GM19043 (cell line): ENCODE measurements at regions not wholly inside any gene's neighbourhood (a gene's known extent, or its start where the extent isn't known, plus 50 kb on each side); places are given as distances from the start of the nearest gene placed in this dataset.
"Not testable (repeated sequence)": the region's sequence is repeated elsewhere in the genome, so short reads cannot be mapped to it uniquely, and the experiment has no call there.

ENCODE experiments used
- ATAC-seq: cut with Tn5 transposase; IDR thresholded peaks from one replicate; pipeline ENCODE4 v1.9.1; 2021; ENCODE audit warnings: low read depth; ENCODE audit not compliant: unreplicated experiment

DNA sequence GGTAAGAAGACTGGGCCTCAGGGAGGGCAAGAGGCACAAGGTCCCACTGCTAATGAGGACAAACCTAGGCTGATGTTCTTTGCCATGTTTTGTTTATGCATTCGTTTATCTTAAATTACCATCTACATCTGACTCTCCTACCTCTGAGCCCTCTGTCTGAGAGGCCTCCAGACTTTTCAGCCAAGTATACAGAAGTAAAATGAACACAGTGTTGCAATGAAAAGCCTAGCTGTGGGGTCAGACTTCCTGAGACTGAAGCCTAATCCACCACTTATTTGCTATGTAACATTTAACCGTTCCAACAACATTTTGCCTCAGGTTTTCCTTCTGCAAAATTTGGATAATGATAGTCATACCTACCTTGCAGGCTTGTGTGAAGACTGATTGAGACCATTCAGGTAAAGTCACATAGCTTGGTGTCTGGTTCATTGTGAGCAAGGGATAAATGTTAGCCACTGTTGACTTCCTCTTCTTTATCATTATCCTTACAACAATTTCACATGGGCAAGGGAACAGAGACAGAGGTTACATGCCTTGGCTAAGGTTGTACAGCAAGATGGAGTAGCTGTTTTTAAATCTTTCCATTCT, 374.9 kb upstream of the CLINT1 start:
- ATAC-seq: no peak

DNA sequence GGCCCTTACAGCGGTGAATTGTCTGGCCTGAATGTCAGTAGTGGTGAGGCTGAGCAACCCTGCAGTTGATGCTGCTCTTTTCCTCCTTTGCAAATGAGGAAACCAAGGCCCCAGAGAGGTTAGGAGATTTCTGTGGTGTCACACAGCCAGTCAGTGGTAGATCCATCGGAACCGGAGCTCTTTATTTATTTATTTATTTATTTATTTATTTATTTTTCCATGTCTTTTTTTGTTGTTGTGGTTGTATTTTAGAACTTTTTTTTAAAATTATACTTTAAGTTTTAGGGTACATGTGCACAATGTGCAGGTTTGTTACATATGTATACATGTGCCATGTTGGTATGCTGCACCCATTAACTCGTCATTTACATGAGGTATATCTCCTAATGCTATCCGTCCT, 368.4 kb upstream of the CLINT1 start:
- ATAC-seq: not testable (repeated sequence)

DNA sequence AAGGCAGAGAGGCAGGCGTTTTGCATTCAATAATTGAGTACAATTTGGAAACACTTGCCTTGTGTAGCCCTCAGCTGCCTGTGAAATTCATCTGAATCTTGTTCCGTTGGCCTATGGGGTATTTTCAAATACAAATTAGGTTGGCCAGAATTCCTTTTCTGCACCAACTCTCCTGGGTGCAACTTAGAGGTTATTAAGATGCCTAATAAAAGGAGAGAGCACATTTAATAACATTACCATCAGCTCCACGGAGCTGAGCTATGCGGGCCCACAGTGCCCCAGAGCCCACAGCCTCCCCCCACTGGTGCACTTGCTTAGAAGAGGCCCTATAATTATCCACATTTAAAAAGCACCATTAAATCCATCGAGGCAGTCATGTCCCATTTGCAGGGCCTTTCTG, 367.6 kb upstream of the CLINT1 start:
- ATAC-seq: no peak

DNA sequence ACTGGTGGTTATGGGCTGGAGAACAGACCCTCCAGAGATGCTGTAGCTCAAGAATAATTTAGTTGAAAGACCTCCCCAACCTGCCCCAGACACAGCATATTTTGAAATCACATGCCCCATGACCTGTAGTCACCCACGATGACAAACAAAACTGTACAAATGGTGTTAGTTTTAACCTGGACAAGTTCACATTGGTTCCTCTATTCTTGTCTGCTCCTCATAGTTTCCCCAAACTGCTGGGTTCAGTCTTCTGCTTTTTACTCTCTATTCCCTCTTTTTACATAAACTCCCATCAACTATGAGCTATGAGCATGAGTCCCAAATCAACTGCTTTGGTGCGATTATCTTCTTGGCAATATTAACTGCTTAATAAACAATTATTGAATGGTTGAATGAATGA, 365.3 kb upstream of the CLINT1 start:
- no peak for ATAC-seq

DNA sequence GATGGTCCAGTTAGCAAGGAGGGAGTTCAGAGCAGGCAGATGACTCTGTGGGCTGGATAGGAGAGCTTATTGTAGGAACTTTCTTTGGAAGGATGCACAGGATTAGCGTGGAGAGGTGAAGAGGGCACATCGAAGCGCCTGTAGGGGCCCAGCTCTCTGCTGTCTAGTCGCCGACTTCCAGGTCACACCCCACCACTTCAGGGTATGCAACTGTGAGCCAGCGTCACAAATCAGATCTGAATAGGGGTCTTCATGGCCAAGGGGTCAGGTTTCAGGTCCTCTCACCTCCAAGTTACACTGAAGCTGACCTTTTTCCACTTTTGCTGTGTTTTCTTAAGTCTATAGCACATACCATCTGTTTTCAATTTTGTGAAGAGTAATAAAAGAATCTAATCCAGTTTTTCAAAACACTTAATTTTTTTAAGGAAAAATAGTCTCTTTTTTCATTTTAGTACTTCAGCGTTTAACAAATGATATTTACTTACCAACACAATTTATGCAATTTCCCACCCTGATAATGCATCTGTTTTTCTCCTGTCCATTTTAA, 364.2 kb upstream of the CLINT1 start:
- no peak for ATAC-seq

DNA sequence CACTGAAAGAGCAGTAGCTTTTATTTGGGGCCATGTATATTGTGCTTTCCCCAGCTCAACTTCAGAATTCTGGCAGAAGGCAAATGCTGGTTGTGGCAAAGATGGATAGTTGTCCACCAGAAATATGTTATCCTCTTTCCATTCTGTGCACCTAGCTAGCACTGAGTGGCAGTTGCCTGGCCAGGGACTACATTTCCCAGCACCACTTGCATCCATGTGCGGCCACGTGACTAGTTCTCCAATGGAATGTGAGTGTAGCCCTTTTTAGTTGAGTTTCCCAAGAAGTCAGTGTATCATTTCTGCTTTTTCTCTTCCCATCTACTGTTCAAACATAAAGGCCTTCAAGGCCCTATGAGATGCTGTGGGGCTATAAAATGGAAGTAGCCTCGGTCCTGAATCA, 354.0 kb upstream of the CLINT1 start:
- ATAC-seq: no peak

DNA sequence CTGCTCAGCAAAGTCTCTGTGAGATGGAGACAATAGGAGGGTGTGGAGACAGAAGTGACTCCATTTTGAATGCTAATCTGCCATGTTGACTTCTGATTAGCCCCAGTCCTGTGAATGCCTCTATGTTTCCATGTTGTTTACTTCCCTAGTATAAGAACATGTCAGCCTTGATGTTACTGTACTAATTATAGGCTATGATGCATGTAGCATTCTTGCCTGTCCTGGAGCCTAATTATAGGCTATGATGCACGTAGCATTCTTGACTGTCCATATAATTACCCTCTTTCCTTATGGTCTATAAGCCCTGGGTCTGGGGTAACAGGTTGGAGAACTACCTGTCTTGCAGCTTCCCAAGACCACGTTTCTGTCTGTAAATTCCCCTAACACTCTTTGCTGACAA, 353.3 kb upstream of the CLINT1 start:
- ATAC-seq: no peak

DNA sequence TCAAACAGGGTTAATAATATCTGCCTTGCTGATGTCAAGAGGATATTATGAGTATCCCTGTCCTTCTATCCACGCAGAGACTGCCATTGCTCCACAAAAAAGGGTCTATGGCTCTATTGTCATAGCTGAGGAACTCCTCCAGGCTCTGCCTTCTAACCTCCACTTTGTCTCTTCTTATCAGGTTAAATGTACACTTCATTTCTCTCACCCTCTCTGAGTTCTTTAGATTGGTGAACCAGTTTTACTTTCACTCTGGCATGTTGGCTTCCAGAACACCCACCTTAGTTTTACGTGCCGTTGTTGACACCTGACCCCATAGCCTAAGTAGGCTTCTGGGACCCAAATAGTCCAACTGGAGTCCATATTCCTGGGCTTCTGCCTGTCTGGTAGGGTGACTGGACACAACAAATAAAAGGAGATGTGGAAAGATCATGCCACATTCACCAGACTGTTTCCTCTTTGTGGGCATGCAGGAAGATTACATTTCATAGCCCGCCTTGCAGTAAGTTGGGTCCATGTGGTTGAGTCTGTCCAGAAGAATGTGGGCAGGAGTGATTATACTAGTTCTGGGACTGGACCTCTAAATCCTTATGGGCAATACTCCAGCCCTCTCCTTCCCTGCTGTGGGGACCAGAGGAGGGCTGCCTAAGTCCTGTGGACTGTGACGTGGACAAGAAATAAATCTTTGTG, 350.4 kb upstream of the CLINT1 start:
- ATAC-seq: no peak

DNA sequence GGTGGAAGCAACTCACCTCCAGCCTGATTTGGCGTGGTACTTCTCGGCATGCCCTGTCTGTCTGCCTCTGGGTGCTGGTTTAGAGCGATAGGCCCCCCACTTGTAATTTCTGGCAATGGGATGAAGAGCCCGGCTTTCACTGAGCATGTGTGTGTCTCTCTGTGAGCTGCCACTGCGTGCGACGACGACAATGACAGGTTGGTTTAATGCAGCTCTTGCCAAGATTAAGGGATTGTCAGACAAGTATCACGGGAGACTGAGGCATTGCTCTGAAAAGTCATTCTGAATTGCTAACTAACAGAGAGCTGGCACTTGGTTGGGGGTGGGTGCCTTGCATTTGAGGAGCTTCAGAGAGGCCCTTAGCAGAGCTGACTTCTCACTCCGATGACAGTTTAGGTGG, 348.8 kb upstream of the CLINT1 start:
- ATAC-seq: no peak

DNA sequence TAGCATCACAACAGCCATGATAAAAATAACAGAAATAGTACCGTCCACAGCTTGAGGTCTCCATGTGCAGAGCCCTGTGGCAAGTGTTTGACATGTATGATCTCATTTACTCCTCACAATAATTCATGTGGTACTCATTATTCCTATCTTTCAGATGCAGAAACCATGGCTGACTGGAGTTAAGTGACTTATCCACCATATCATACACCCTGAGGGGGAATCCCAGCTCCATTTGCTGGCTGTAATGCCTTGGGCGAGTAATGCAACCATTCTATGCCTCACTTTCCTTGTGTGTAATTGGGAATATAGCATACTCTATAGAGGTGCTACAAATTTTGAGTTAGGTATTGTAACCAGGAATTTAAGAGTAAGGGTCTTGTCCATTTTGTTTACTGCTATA, 347.0 kb upstream of the CLINT1 start:
- ATAC-seq: no peak

DNA sequence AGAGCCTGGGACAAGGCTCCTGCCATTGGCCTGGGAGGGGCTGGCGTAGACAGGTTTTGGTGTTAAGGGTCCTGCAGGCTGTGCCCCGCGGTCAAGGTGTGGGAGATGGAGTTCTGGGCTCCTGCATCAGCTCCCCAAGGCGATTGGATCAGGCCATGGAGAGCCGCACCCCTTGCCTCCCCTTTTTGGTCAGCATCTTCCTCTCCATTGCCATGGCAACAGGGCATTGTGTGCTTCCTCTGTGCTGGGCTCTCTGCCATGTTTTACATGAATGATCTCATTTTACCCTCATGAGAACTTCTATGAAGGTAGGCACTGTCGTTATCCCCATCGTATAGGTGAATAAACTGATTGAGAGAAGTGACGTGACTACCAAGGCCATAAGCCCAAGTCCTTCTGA, 344.3 kb upstream of the CLINT1 start:
- ATAC-seq: no peak

DNA sequence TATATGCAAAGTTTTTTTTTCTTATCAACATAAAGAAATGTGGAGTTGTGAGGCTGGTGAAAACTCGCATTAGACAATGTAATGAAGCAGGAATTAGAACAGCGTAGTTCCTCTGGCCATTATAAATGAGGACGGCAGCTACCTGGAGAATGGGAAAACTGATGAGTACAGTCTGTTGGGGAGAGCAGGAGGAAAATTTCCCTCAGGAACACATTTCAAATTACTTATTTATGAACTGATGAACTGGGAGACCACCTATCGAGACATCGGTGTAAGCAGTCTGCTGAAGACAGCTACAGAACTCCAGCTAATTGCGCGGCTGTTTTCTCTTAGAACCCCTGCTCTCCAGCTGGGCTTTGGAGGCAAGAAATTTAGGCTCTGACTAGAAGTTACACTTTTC, 343.9 kb upstream of the CLINT1 start:
- no peak for ATAC-seq

DNA sequence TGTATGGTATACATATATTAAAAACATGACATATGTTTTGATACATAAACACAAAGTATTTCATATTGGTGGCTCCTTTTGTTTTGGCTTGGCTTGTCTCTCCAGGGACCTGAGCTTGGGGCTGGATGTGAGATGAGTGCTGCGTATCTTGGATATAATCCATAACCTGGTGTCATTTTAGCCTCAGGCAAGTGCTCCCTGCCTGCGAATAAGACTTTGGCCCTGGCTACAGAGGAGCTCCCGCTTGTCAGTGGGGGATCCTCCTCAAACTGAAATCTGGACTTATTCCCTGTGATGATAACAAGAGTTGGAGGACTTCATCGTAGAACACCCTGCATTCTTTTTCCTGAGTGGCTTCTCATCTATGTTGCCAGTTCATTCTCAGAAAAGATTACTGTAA, 341.7 kb upstream of the CLINT1 start:
- no peak for ATAC-seq

DNA sequence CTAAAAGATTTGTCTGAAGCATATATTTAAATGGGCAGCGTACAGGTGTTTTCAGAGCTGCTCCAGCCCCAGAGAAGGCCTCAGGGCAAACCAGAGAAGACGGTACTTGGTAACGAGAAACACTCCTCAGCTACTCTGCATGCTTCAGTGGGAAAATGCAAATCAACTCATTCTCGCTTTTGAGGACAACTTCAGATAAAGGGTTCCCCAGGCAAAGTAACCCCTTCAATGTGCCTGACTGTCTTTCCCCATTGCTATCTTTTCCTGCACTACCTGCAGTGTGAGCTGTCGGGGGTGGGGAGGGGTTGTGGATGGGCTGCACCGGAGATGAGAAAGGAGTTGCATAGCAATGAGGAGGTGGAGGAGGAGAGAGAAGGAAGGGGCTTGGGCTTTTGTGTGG, 339.7 kb upstream of the CLINT1 start:
- ATAC-seq: peak; percentile 92

DNA sequence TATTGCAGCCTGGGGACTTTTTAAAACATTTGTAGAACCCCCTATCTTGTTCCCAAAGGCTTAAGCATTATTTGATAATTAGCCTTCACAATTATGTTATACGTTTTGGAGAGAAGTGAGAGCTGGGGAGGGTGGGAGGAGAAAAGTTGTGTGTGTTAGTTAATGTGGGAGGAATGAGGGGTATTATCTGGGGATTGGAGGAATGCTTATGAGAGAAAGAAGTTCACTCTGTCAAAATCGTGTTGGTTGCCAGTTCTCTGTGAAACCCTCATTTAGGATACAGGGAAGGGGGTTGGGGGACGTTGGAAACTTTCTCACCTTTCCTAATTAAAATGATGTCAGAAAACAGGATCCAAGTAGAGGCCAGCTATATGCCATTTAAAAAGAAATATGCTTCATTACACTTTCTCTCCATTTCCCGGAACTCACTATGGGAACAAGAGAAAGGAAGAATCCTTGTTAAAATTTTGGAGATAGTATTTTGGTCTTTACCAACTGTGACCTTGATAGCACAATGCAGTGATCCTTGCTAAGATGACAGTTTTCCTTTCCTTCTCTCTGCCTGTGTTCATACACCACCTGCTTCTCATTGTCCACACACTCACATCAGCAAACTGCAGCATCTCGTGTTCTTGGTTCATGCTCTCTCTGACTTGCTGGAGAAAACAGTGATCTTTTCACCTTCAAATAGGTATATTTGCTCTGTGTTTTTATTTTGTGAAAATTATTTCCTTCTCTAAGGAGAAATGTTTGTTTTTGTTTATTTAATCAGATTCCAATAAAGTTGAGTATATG, 336.7 kb upstream of the CLINT1 start:
- ATAC-seq: no peak

DNA sequence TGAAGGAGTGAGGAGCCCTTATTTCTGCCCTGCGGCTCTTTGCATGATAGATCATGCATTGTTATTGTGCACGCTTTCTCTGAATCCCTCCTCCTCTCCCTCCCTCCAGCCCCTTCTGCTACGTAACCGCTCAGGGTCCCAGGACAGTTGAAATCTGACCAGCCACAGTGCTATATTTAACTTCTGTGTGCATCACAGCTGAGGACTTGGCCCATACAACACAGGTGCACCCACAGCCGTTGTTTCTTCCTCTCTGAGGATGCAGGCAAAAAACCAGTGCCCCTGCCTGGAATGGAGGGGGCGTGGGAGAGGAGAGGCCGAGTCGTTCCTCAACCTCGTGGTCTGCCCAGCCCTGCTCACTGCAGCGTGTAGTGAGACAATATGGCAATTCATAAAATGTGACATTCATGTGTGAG, 335.6 kb upstream of the CLINT1 start:
- ATAC-seq: peak; percentile 48

DNA sequence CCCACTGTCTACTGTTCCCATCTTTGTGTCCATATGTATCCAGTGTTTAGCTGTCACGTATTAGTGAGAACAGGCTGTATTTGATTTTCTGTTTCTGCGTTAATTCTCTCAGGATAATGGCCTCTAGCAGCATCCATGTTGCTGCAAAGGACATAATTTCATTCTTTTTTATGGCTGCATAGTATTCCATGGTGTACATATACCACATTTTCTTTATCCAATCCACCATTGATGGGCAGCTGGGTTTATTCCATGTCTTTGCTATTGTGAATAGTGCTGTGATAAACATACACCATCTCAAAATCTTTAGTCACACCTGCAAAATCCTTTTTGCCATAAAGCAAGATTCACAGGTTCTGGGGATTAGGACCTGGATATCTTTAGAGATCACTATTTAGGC, 334.4 kb upstream of the CLINT1 start:
- not testable (repeated sequence) for ATAC-seq

DNA sequence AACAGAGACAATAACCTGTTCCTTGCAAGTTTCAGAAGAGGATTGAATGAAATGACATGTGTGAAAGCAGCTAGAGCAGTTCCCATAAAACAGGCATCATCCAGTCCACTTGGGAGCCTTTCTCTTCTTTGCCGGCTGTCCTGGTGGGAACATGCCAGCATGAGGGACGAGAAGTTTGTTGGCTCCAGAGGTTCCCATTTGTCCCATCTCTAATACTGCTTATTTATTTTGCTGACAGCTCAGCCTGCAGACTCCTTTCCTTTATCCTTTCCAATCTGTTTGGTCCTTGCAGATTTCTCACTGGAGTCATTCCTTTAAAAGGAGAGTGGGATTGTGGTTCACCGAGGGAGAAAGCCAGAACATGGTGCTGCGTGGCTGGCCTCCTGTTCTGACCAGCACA, 321.5 kb upstream of the CLINT1 start:
- ATAC-seq: no peak

DNA sequence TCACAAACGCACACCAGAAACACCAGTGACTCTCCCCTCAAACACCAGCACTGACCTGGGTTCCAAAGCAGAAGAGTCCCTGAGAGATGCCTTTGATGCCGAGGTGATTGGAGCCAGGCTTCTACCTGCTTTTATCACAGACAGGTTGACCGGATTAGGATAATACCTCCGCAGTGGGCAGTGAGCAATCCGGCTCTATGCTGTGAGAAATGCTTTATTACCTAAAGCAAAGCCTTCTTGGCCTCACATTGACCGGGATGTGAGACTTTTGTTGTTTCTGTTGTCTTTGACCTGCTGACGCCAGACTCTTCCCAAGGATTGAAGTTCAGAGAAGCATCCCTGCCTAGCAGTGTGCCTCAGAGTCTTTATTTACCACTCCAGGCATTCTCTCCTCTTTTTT, 320.3 kb upstream of the CLINT1 start:
- no peak for ATAC-seq

DNA sequence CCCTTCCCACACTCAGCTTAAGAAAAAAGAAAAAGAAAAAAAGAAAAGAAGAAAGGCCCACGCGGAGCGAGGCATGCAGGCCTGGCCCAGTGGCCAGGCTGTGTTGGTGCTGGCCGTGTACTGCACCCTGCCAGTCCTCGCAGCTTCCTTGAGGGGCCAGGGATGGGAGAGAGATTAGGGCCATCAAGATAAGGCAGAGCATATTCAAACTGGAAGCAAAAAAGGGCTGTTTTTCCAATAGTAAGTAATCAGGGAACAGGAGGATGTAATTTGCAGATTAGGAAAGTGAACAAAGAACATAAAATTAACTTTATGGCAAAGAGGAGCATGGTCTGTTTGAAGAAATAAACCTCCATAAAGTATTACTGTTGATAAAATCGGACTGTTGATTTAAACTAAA, 319.6 kb upstream of the CLINT1 start:
- ATAC-seq: no peak

DNA sequence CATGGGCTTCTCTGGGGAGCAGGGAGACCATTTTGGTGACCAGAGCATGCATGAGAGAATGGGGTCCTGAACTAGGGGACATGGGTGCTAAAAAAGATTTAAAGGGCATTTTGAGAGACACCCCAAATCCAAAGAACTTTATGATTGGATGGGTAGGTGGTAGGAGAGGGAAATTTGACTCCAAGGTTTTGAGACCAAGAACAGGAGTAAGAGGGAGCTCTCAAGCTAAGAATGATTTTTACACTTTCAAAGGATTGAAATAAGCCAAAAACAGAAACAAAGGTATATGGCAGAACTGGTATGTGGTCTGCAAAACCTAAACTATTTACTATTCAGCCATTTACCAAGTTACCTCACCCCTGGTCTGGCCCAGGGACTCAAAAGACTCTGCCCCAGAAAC, 318.2 kb upstream of the CLINT1 start:
- ATAC-seq: no peak
